Peyer's patch (tissue), 4 donors: ENCODE measurements at regions not wholly inside any gene's neighbourhood (a gene's known extent, or its start where the extent isn't known, plus 50 kb on each side); places are given as distances from the start of the nearest gene placed in this dataset.
"Not testable (repeated sequence)": the region's sequence is repeated elsewhere in the genome, so short reads cannot be mapped to it uniquely, and the experiment has no call there.

Experiments used
- DNase-seq, 3 donors: peaks; one replicate each; pipeline ENCODE4 v3.0.0-alpha.2; 2017 to 2019
- H3K27ac ChIP-seq, 4 donors: fragments of 200-600 bp; sonication (generic); one replicate each; pipeline ENCODE4 v1.5.1; 2016 to 2019
- H3K27me3 ChIP-seq, 2 donors: fragments of 200-600 bp; sonication (generic); one replicate each; pipeline ENCODE4 v1.5.1; 2019
- H3K36me3 ChIP-seq, 3 donors: fragments of 200-600 bp; sonication (generic); one replicate each; pipeline ENCODE4 v1.5.1; 2016 to 2019
- H3K4me1 ChIP-seq, 4 donors: fragments of 200-600 bp; sonication (generic); one replicate each; pipeline ENCODE4 v1.5.1; 2016 to 2019
- H3K4me3 ChIP-seq, 4 donors: fragments of 200-600 bp; sonication (generic); 1 replicate in 3 of 4; 2 replicates in 1 of 4; pipeline ENCODE4 v1.5.1; 2016 to 2019; ENCODE audit warnings: mild to moderate bottlenecking in 1 of 4
- H3K9me3 ChIP-seq, 4 donors: fragments of 200-600 bp; sonication (generic); one replicate each; pipeline ENCODE4 v1.5.1; 2016 to 2019; ENCODE audit warnings: mild to moderate bottlenecking in 1 of 4
- CTCF ChIP-seq, 6 experiments: fragments of 450-650 bp in 4 of 6; fragments of 200-600 bp in 2 of 6; sonication (generic) in 1 of 6; IDR thresholded peaks; one replicate each; pipeline ENCODE4 v1.5.1; 2017 to 2019; ENCODE audit warnings: antibody characterized with exemption in 6 of 6, mild to moderate bottlenecking in 3 of 6, moderate library complexity in 1 of 6
- POLR2A ChIP-seq, 2 donors: fragments of 450-650 bp; IDR thresholded peaks; one replicate each; pipeline ENCODE4 v1.5.1; 2017; ENCODE audit warnings: antibody characterized with exemption in 2 of 2, mild to moderate bottlenecking in 2 of 2, moderate library complexity in 2 of 2

- H3K27me3 ChIP-seq, result no peaks in the 10 kb centered on the region
- no peak overlapping the region for H3K4me3 ChIP-seq
- no peaks in the 10 kb centered on the region for H3K9me3 ChIP-seq
- H3K4me1 ChIP-seq, result peaks cover 0 to 5% (median 0%) of the 10 kb centered on the region in 4 donors
- H3K27ac ChIP-seq, result peak overlapping the region in 1 of 4 donors; percentile 60
- no peaks in the 10 kb centered on the region for H3K36me3 ChIP-seq
- TF ChIP-seq POLR2A (IDR thresholded peaks at IDR 0.05), result no peak
- no peak for TF ChIP-seq CTCF (IDR thresholded peaks at IDR 0.05)
- no peak for DNase-seq
These were observed 268.0 kb upstream of the TBL1XR1 start for GRCh38 chr3:177465257-177465642.

GRCh38 chr3:177466074-177466473 is 268.8 kb upstream of the TBL1XR1 start:
- peaks cover 0 to 5% (median 0%) of the 10 kb centered on the region in 4 donors for H3K4me1 ChIP-seq
- H3K4me3 ChIP-seq, result no peak overlapping the region
- no peaks in the 10 kb centered on the region for H3K36me3 ChIP-seq
- H3K9me3 ChIP-seq, result no peaks in the 10 kb centered on the region
- TF ChIP-seq CTCF (IDR thresholded peaks at IDR 0.05) (no peak), POLR2A (IDR thresholded peaks at IDR 0.05) (no peak)
- no peak for DNase-seq
- no peaks in the 10 kb centered on the region for H3K27me3 ChIP-seq
- H3K27ac ChIP-seq, result peak overlapping the region in 1 of 4 donors; percentile 60

GRCh38 chr3:177466622-177467021 is 269.3 kb upstream of the TBL1XR1 start:
- H3K9me3 ChIP-seq, H3K4me1 ChIP-seq, H3K27ac ChIP-seq: not testable (repeated sequence)

GRCh38 chr3:177467247-177467985 is 270.1 kb upstream of the TBL1XR1 start:
- no peak for TF ChIP-seq CTCF (IDR thresholded peaks at IDR 0.05)
- TF ChIP-seq POLR2A (IDR thresholded peaks at IDR 0.05), result no peak
- Histone ChIP-seq H3K36me3 (no peaks in the 10 kb centered on the region), H3K9me3 (no peaks in the 10 kb centered on the region), H3K4me1 (peaks cover 0 to 5% (median 0%) of the 10 kb centered on the region in 4 donors), H3K27ac (no peak overlapping the region), H3K27me3 (no peaks in the 10 kb centered on the region), H3K4me3 (no peak overlapping the region)
- no peak for DNase-seq

More at GRCh38 chr3:177466622-177467021, 269.3 kb upstream of the TBL1XR1 start:
- H3K36me3 ChIP-seq, H3K4me3 ChIP-seq, H3K27me3 ChIP-seq, DNase-seq: not testable (repeated sequence)

GRCh38 chr3:177468331-177468730 is 271.0 kb upstream of the TBL1XR1 start:
- DNase-seq, result no peak
- Histone ChIP-seq H3K27me3 (no peaks in the 10 kb centered on the region), H3K27ac (no peak overlapping the region), H3K4me1 (peaks cover 0 to 5% (median 0%) of the 10 kb centered on the region in 4 donors), H3K4me3 (no peak overlapping the region), H3K36me3 (no peaks in the 10 kb centered on the region), H3K9me3 (no peaks in the 10 kb centered on the region)
- no peak for TF ChIP-seq CTCF (IDR thresholded peaks at IDR 0.05)
- TF ChIP-seq POLR2A (IDR thresholded peaks at IDR 0.05), result no peak

GRCh38 chr3:177468816-177469215 is 271.5 kb upstream of the TBL1XR1 start:
- Histone ChIP-seq H3K36me3 (no peaks in the 10 kb centered on the region), H3K4me3 (no peak overlapping the region), H3K4me1 (peaks cover 0 to 5% (median 0%) of the 10 kb centered on the region in 4 donors), H3K27me3 (no peaks in the 10 kb centered on the region), H3K9me3 (no peaks in the 10 kb centered on the region), H3K27ac (no peak overlapping the region)
- no peak for TF ChIP-seq CTCF (IDR thresholded peaks at IDR 0.05)
- no peak for TF ChIP-seq POLR2A (IDR thresholded peaks at IDR 0.05)
- DNase-seq, result no peak
